NCI-H128 (cell line): ENCODE measurements at regions not wholly inside any gene's neighbourhood (a gene's known extent, or its start where the extent isn't known, plus 50 kb on each side); places are given as distances from the start of the nearest gene placed in this dataset.

Experiments used
- DNase-seq: peaks from one replicate; lab custom pipeline; 2025; ENCODE audit not compliant: unreplicated experiment; lab: John Stamatoyannopoulos, UW

DNA sequence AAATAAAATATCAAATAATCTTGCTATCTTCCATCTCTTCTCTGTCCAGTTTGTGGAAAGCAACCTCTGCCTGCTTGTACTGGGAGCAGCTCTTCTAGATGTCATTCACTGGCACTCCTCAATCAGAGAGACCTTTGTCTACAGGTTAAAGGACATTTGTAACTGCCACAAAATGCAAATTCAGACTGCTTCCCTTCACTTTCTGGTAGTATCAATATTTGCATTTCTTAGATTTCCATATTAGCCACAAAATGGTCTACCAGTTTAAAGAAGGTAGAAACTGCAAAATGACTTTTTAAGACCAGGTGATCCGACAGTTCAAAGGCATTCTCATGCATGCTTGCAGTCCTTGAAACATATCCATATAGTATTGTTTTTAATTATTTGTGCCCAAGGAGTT is 51.7 kb upstream of the RCN1 start:
- no peak for DNase-seq

DNA sequence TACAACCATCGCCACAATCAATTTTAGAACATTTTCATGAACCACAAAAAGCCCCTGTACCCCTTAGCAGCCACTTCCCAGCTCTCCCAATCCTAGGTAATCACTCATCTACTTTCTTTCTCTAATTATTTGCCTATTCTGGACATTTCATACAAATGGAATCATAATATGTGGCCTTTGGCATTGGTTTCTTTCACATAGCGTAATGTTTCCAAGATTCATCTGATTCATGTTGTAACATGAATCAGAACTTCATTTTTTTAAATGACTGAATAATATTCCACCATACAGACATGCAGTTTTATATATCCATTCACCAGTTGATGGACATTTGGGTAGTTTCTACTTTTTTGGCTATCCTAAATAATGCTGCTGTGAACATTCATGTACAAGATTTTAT is 56.2 kb upstream of the RCN1 start:
- DNase-seq = no peak

DNA sequence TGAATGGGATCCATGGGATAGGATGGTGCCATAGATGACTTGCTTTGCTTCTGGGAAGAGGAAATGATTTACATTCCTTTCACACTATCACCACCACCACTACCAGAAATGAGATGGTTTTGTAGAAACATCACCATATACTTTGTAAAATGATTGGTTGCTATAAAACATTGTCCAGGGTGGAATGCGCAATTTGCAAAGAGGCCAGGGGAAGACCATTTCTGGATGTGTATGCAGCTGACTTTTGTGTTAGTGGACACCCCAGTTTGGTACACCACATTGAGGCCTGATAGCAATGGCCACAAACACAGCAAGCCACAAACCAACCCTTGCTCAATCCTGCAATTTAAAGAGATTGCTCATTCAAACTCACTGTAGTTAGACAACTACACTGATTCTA is 56.7 kb upstream of the RCN1 start:
- no peak for DNase-seq

DNA sequence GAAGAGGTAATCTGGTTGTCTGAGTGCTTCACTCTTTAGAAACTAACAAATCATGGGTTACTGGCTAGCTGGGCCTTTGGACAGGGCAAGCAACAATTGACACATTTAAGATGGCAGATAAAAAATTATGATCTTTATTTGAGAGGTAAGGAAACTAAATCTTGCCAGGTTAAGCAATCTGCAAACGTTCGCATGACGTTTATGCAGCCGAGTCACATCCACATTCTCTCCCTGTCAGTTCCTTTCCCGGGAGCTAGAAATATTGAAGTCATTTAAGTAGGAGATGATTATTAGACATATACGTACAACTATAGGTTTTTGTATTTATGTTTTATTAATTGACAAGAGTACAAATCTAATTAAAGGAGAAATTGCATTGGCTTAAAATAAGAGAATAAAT is 57.4 kb upstream of the RCN1 start:
- DNase-seq = no peak

DNA sequence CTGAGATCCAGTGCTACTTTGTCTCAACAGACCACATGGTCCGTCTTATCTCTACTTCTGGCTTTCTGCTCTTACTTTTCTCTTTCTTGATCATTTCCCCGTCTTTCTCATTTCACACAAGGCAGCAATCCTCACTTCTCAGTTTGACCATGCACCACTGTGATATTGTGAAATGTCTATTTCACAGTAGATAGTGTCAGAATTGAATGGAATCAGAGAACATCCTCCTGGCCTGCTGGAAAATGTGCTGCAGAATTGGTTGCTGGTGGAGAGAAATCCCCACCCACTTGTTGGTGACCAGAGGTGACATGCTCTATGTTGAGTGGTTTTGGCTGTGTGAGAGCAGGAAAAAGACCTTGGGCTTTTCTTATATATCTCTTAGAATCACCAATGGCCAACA is 57.8 kb upstream of the RCN1 start:
- no peak for DNase-seq

DNA sequence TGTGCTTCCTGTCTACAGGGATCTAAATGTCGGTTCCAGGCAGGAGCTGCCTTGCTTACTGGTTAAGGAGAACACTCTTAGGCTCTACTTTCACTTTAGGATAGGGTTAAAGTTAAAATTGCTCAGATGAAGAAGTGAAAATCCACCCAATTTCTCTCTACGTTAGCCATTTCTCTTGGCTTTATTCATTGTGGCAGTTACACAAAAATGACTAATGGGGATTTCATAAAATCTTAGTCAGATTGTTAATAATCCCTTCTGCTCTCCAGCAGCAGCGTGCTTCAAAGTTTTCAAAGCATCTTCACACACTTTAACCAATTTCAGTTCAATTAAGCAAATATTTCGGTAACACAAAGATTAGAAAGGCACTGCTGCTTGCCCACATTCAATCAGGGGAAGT is 58.4 kb upstream of the RCN1 start:
- no peak for DNase-seq

DNA sequence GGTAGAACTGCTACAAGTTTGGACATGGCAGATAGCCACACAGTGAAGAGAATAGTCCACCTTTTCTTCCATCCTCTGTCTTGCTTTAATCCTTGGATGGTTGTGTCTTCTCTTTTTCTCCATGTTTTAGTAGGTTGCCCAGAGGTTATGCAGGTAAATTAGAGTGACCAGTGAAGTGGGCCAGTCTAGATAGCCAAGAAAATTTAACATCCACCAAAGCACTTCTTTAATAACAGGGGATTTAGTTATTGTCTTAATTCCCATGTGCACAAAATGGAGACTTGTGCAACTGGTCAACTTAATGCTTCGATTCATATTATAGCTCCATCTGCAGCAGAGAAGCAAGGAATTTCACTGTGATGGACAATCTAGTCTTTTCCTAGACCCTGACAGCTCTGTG is 58.8 kb upstream of the RCN1 start:
- DNase-seq = no peak

DNA sequence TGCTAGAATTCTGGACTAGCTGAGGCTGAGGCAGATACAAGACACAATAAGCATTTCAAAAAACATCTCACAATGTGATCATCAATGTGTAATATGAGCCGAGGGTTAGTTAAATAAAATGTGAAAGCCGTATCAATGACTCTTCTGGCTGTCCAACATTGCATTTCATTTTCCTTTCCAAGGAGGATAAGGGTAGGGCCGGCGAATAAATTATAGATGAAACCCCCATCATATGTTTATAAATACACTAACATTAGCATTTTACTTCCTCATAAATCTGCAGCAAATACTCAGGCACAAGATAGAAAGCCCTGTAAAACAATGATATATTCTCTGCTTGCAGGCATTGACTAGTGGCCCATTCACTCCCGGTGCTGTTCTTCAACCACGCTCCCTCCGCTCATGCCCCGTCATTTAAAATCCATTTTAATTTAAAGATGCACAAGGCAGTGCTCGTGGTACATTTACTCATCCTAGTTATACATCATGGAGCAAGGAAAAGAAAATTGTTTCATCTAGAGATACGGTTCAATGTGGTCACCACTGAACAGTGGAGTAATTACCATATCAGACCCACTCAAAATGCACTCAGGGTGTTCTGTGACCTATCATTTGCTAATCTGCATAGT is 59.9 kb upstream of the RCN1 start:
- DNase-seq = no peak

DNA sequence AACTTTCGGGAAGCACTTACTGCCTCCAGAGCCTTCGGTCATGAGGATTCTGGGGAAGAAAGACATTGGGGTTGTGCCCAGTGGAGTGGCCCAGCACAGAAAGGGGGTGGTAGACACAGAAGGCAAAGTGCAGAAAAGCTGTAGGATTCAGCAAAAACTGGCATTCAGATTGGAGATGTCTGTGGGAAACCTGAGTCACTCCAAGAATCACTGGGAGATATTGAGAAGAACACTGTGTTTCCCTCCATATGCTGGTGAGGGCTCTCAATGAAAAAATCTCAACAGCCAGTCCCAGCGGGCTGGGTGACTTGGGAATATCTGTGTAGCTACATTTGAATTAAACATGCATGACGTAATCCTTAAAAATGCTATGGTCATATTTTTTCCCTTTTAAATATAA is 61.2 kb upstream of the RCN1 start:
- no peak for DNase-seq

DNA sequence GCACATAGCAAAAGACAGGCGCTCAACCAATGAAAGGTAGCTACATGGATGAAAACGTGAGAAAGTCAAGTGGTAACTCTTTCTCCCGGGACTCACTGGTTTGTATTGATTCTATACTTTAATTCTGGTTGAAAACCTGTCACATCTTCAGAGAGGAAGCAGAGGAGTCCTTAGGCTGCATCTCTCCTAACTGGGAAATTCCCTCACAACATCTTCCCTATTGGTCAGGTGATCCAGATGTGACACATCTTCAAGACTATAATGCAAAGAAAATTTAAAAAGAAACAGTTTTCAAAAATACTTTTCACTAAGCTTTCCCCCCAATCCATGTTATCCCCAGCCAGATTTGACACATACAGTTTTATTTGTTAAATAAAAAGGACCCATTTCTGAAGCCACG is 62.7 kb upstream of the RCN1 start:
- no peak for DNase-seq

DNA sequence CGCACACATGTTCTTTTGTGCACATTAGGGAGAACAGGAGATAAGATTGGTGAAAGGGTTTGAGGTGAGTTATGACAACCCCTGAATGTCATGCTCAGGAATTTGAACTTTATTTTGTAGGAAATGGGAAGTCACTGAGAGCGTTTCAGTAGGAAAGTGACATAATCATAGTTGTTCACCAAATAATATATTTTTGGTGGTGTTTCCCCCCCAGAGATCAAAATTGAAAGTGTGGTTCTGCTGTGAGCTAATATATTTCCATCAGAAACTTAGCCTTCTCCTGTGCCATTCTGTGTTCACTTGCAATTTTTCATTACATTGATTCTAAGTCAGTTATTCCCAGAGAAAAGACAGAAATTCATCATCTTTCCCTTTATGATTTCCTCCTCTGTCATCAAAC is 64.1 kb upstream of the RCN1 start:
- DNase-seq = no peak

DNA sequence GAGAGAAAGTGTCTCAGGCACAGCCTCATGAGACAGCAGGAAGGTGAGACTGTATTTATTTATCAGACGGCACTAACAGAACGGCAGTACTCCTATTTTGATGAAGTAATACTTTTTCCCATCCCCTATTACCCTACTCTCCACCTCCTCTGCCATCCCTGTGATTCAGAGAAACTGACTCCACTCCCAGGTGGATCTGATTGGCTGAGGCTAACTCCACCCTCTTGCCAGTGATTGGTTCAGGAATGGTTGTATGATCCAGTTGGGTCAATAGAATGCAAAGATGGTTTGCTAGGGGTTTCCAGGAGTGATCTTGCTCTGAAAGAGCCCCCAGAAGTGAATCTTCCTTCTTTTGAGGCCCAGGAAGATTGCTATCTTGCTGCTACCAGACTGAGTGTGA is 65.9 kb upstream of the RCN1 start:
- no peak for DNase-seq

DNA sequence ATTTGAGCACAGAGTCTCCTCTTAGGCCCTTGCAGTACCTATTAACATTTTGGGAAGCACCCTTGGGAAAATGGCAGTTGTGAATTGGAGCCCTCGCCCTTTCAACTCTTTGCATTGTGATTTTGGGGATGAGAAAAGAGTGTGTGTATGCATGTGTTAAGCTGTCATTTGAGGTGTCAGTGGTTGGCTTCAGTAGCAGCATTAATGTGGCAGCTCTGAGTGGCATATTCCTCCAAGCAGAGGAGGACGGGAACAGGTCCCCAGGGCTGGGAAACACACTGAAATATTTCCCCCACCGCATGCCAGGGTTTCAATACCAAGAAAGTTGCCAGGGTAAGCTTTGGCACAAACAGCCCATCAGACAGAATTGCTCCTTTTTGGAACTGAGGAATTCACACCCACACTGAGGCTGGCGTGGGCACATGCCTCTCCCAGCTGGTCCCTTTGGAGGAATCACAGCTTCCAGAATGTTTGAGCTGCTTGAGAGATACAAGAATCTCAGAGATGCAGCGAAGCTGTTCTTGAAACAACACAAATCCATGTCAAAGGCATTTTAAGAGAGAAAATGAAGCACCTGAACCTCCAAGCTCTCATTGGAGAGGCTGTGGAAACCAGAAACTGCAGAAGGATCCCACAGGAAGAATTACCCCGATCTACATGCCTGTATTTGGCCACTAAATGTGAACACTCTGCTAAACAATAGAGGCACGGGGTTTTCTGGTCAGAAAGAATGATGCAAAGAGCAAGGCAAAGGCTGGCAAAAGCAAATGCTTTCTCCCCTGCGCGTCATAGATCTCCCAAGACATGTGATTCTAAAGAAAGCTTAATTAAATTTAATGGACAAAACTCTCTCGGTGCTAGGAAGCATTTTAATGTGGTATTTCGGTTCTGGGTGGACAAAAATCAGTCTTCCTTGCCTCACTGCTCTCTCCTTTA is 67.2 kb upstream of the RCN1 start:
- no peak for DNase-seq

DNA sequence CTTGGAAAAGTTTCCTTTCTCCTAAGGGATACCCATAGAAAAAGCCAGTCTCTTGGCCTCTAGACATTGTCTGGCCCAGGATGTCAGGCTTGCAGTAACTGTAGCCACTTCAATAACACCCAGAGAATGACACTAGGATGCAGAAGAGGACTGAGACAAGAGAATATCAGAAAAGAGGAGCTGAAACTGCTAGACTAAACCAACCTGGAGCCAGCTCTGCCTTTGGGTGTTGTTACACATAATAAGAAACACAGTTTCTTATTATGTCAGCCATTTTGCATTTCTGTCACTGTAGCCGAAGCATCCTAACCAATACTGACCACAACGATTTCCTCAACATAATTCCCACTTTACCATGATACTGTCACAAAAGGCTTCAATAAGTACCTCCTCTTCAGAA is 72.2 kb upstream of the RCN1 start:
- DNase-seq = no peak

DNA sequence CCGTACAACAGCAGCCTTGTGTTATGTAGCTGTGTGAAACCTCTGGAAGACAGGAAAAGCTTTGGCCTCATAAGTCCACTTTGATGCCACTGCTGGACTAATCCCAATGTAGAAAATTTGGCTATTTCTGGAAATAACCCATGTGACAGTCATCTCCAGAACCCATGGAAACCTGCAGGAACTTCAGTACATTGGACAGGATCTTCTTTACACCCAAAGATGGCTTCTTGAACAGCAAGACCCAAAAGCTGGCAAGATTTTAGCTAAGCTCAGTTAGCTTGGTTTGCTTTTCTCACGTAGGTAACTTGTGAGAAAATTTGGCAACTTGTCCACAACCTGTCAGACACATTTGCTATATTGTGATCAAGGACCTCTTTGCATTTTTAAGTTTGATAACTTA is 74.8 kb upstream of the RCN1 start:
- no peak for DNase-seq

DNA sequence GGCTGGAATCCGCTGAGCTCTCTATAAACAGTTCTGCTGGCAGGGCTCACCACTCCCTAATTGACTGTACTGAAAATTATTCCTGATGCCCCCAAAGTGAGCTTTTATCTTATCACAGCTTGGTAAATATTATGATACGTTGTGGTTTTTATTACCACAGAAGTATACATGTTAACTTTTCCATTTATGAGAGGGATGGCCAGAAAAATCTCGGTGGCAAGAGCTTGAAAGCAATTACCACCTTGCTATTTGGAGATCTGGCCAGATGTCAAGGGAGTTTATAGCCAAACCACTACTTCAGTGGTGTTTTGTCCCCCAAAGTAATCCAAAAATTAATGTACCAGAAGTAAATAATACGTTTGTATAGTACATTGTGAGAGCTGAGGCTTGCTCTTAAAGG is 75.4 kb upstream of the RCN1 start:
- no peak for DNase-seq

DNA sequence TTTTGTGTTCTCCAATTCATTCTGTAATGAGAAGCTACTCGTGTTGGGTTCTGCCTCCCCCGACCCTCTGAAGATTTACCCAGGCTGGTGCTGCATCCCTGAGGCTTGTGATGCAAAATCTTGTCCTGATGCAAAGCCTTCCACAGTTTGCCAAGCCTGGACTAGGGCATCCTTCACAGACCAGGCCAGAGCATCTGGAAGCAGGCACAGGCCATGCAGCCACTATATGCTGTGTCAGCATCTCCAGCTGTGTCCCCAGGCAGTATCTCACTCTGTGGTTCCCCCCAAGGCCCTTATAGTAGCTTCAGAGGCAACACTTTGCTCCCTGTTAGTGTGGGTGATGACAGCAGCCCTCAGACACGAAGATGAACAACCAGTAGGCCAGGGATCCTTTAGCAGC is 77.3 kb upstream of the RCN1 start:
- DNase-seq = no peak

DNA sequence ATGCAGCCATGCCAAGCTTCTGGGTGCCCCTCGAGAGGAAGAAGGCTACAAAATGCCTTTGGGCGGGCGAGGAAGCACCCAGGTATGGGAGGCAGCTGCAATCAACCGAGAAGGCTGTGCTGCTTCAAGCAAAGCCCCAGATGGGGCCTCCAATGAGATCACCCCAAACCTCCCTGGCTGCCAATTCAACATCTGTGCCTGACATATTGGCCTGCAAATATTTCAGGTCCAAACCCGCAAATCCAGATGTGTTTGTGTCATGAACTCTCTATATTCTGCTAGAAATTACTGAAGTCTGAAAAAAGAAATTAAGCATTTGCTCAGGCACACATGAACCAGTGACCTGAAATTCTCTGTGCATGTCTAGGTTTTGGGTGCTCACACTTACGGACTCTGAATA is 78.8 kb upstream of the RCN1 start:
- no peak for DNase-seq

DNA sequence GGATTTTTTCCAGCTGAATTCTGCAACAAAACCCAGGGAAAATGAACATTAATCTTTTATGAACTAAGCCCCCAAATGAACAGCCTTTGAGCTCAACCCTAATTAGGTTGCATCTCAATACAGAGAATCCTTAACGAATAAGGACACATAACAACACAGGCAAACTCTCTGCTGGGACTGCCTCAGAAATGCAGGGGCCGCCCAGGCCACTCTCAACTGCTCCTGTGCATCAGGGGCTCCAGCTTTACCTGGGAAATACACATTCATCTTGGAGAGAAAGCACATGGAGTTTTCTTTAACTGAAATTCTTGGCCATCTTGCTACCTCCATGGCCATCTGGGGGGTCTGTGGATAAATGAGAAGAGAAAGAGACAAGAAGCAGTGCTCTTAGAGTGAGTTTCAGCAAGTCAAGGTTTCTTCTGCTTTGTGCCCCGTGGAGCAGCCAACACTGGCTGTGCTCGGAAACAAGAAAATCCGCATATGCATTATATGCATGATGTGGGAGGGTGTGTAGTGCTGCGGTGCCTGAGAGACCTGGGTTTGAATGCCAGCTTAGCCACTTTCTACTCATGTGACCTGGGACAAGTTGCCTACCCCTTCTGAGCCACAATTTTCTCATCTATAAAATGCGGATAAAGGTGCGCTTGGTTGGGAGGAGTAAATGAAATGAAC is 81.9 kb upstream of the RCN1 start:
- DNase-seq = no peak

DNA sequence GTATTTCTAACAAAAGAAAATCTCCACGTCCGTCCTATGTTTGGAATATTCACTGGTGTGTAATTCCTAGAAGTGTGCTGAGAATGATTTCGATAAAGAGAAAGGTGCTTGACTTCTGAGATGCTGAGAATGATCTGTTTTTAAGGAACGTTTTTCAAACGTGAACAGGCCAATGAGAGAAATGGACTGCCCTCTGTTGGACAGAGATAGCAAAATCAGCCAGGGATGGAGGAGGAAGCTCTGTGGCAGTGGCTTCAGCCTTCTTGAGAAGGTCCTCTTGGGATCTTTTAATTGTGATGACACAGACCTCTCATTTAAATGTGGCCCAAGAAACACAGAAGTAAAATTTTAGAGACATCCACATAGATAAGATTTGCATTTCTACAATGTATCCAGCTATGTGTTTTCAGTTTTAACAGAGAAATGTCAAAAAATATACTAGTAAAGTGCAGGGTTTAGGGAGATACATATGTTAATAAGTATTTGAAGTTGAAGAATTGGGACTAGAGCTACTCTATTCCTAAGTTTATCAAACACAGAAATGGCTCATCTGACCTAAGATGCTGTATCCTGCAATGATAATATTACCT is 84.0 kb upstream of the RCN1 start:
- DNase-seq = no peak

DNA sequence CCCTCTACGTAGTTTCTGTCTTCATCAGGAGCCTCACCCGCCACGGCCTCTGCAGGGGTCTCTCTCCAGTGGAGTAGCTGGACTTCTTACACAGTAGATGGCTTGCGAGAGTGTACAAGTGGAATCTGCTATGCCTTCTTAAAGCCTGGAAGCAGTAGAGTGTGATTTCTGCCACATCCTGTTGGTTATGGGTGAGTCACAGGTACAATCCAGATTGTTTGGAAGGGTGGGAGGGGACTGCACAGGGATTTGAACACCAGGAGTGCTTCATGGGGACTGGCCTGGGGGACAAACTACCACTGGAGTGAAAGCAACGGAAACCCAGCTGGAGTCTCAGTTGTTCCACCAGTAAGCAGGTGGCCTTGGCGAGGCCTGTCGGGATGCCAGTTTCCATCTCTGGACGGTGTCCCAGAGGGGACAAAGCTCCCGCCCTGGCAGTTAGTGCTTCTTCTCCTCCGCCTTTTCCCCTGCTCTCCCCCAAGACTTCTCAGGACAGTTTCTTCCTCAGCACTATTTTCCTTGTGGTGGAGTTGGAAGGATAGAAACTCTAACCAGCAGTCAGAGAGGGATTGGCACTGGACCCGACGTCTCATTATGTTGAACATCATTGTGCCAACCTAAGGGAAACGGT is 85.0 kb upstream of the RCN1 start:
- no peak for DNase-seq
